ENCODE measurements at regions not wholly inside any gene's neighbourhood (a gene's known extent, or its start where the extent isn't known, plus 50 kb on each side); places are given as distances from the start of the nearest gene placed in this dataset.

DNA sequence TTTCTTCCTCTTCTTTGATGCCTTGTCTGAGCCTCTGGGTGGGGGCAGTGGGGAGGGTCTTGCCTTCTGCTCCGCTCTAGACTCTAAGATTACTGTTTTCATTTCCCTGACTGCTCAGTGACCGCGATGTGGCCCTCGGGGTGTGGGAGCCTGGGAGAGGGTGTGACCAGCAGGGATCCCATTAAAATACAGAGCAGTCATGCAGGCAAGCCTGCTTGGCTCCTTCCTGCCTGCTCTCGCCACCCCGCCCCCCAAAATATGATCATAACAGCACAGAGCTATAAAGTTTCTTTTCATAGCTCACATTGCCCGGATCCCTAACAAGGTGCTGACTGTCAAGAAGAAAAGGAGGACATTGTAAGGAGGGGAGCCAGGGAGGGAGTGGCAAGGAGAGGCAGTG is 332.9 kb downstream of the RAB28 start:
- Histone ChIP-seq H3K36me3 (ENCODE audit: insufficient read depth, low read length) (no peaks in the 10 kb centered on the region), H3K9ac (ENCODE audit: insufficient read length) (no peak overlapping the region), H3K9me3 (ENCODE audit: low read depth, low read length) (no peaks in the 10 kb centered on the region), H3K4me3 (no peak overlapping the region; the same call in 1 of the 2 replicates), H3K27ac (no peak overlapping the region)
- DNase-seq (ENCODE audit: low read depth, low spot score), result no peak
- TF ChIP-seq EZH2 (IDR thresholded peaks at IDR 0.05), result no peak
- no peak for TF ChIP-seq POLR2AphosphoS5 (IDR thresholded peaks at IDR 0.05; ENCODE audit: borderline replicate concordance, low read depth, low read length)
- no peak for TF ChIP-seq FOXP2 (optimal IDR thresholded peaks at IDR 0.05; ENCODE audit: control extremely low read depth, extremely low read length, insufficient read depth)

DNA sequence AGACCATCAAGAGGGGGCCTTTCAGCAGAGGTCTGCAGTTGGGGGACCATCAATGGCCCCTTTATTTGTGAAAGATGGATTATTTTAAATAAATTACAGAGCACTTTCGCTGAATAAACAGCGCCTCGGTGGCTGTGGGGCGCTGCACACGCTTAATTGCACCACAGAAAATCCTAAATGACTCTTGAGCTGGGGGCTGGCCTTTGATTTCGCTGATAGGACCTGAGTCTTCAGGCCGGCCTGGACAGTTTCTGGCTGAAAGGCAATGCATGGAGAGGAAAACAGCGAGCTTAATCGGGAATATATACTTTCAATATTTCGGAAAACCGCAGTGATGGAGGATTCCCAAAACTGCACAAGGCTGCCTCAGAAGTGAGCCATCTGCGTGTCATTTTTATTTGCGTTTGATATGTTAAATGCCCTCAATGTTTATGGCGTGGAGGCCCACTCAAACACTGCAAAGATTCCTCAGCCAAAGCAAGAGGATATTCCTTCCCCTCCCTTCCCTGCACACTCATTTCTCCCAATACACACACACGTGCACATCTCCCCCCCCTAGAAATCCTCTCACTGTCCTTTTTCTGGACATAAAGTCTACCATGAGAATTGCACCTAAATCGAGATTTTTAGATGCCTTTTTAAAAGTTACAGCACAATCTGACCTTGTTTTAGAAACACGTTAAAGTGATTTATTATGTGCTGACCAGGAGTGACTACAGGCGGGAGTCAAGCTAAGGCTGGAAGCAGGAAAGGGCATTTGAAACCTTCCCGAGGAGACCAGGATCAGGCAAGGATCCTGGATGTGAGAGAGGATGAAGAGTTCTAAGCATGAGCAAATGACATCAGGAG is 340.7 kb downstream of the RAB28 start:
- H3K4me3 ChIP-seq, result no peak overlapping the region
- H3K9me3 ChIP-seq (ENCODE audit: low read depth, low read length), result no peaks in the 10 kb centered on the region
- TF ChIP-seq EZH2 (IDR thresholded peaks at IDR 0.05) (no peak), FOXP2 (optimal IDR thresholded peaks at IDR 0.05; ENCODE audit: control extremely low read depth, extremely low read length, insufficient read depth) (no peak), POLR2AphosphoS5 (IDR thresholded peaks at IDR 0.05; ENCODE audit: borderline replicate concordance, low read depth, low read length) (no peak)
- no peak for DNase-seq (ENCODE audit: low read depth, low spot score)
- no peaks in the 10 kb centered on the region for H3K36me3 ChIP-seq (ENCODE audit: insufficient read depth, low read length)
- no peak overlapping the region for H3K9ac ChIP-seq (ENCODE audit: insufficient read length)
- no peak overlapping the region for H3K27ac ChIP-seq

DNA sequence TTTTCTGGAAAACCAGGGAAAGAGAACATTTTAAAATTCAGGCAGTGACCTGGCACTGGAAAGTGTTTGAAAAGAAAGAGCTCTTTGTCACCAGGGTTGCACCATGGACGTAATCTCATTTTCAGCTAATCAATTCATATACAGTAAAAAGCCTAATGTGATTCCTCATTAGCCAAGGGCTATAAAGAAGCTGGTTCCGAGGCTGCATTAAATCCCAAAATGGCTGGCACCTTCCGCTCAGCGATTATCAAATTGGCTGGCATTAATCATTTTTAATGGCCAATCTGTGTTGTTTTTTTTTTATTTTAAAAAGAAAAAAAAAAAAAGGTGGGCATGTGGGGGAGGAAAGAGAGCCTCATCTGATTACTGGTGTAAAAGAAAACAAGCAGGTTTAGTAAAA is 341.4 kb downstream of the RAB28 start:
- TF ChIP-seq EZH2 (IDR thresholded peaks at IDR 0.05), result no peak
- no peak for TF ChIP-seq POLR2AphosphoS5 (IDR thresholded peaks at IDR 0.05; ENCODE audit: borderline replicate concordance, low read depth, low read length)
- no peak for TF ChIP-seq FOXP2 (optimal IDR thresholded peaks at IDR 0.05; ENCODE audit: control extremely low read depth, extremely low read length, insufficient read depth)
- Histone ChIP-seq H3K9me3 (ENCODE audit: low read depth, low read length) (no peaks in the 10 kb centered on the region), H3K9ac (ENCODE audit: insufficient read length) (no peak overlapping the region), H3K27ac (no peak overlapping the region), H3K36me3 (ENCODE audit: insufficient read depth, low read length) (no peaks in the 10 kb centered on the region), H3K4me3 (no peak overlapping the region)
- DNase-seq (ENCODE audit: low read depth, low spot score), result no peak

GRCh38 chr4:13142191-13142590 is 341.9 kb downstream of the RAB28 start:
- no peak overlapping the region for H3K4me3 ChIP-seq
- TF ChIP-seq POLR2AphosphoS5 (IDR thresholded peaks at IDR 0.05; ENCODE audit: borderline replicate concordance, low read depth, low read length) (no peak), EZH2 (IDR thresholded peaks at IDR 0.05) (no peak), FOXP2 (optimal IDR thresholded peaks at IDR 0.05; ENCODE audit: control extremely low read depth, extremely low read length, insufficient read depth) (no peak)
- H3K36me3 ChIP-seq (ENCODE audit: insufficient read depth, low read length), result no peaks in the 10 kb centered on the region
- H3K9me3 ChIP-seq (ENCODE audit: low read depth, low read length), result no peaks in the 10 kb centered on the region
- no peak for DNase-seq (ENCODE audit: low read depth, low spot score)
- no peak overlapping the region for H3K27ac ChIP-seq
- no peak overlapping the region for H3K9ac ChIP-seq (ENCODE audit: insufficient read length)

- TF ChIP-seq EZH2 (IDR thresholded peaks at IDR 0.05) (no peak), POLR2AphosphoS5 (IDR thresholded peaks at IDR 0.05; ENCODE audit: borderline replicate concordance, low read depth, low read length) (no peak), FOXP2 (optimal IDR thresholded peaks at IDR 0.05; ENCODE audit: control extremely low read depth, extremely low read length, insufficient read depth) (no peak)
- Histone ChIP-seq H3K9ac (ENCODE audit: insufficient read length) (no peak overlapping the region), H3K36me3 (ENCODE audit: insufficient read depth, low read length) (no peaks in the 10 kb centered on the region), H3K27ac (no peak overlapping the region), H3K9me3 (ENCODE audit: low read depth, low read length) (no peaks in the 10 kb centered on the region), H3K4me3 (no peak overlapping the region)
- no peak for DNase-seq (ENCODE audit: low read depth, low spot score)
Measured at GRCh38 chr4:13137390-13137789, 346.8 kb downstream of the RAB28 start.

- no peaks in the 10 kb centered on the region for H3K9me3 ChIP-seq (ENCODE audit: low read depth, low read length)
- H3K27ac ChIP-seq, result no peak overlapping the region
- H3K36me3 ChIP-seq (ENCODE audit: insufficient read depth, low read length), result no peaks in the 10 kb centered on the region
- no peak overlapping the region for H3K9ac ChIP-seq (ENCODE audit: insufficient read length)
- H3K4me3 ChIP-seq, result no peak overlapping the region
- TF ChIP-seq EZH2 (IDR thresholded peaks at IDR 0.05) (no peak), POLR2AphosphoS5 (IDR thresholded peaks at IDR 0.05; ENCODE audit: borderline replicate concordance, low read depth, low read length) (no peak), FOXP2 (optimal IDR thresholded peaks at IDR 0.05; ENCODE audit: control extremely low read depth, extremely low read length, insufficient read depth) (no peak)
- no peak for DNase-seq (ENCODE audit: low read depth, low spot score)
Measured at GRCh38 chr4:13133700-13134099, 350.4 kb downstream of the RAB28 start.

GRCh38 chr4:13130848-13131247 is 353.3 kb downstream of the RAB28 start:
- Histone ChIP-seq H3K4me3 (no peak overlapping the region), H3K9me3 (ENCODE audit: low read depth, low read length) (no peaks in the 10 kb centered on the region), H3K27ac (no peak overlapping the region), H3K36me3 (ENCODE audit: insufficient read depth, low read length) (no peaks in the 10 kb centered on the region), H3K9ac (ENCODE audit: insufficient read length) (no peak overlapping the region)
- TF ChIP-seq EZH2 (IDR thresholded peaks at IDR 0.05) (no peak), FOXP2 (optimal IDR thresholded peaks at IDR 0.05; ENCODE audit: control extremely low read depth, extremely low read length, insufficient read depth) (no peak), POLR2AphosphoS5 (IDR thresholded peaks at IDR 0.05; ENCODE audit: borderline replicate concordance, low read depth, low read length) (no peak)
- DNase-seq (ENCODE audit: low read depth, low spot score), result no peak

DNA sequence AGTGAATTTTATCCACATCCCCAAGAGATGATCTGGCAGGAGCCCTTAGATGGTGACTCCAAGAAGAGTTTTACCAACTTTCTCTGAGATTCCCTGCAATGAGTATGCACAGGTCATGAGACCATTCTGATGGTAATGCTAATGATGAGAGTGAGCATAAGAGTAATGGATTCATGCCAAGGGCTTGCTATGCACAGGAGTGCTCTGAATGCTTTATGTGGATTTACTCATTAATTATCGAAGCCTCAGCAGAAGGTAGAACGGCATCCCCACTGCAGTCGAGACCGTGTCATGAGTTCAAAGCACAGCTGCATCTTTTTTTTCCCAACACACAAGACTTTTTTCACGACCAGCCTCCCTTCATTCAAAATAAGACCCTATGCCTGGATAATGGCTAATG is 355.0 kb downstream of the RAB28 start:
- no peaks in the 10 kb centered on the region for H3K36me3 ChIP-seq (ENCODE audit: insufficient read depth, low read length)
- H3K4me3 ChIP-seq, result no peak overlapping the region
- TF ChIP-seq POLR2AphosphoS5 (IDR thresholded peaks at IDR 0.05; ENCODE audit: borderline replicate concordance, low read depth, low read length) (no peak), FOXP2 (optimal IDR thresholded peaks at IDR 0.05; ENCODE audit: control extremely low read depth, extremely low read length, insufficient read depth) (no peak), EZH2 (IDR thresholded peaks at IDR 0.05) (no peak)
- no peak for DNase-seq (ENCODE audit: low read depth, low spot score)
- H3K9ac ChIP-seq (ENCODE audit: insufficient read length), result no peak overlapping the region
- H3K9me3 ChIP-seq (ENCODE audit: low read depth, low read length), result no peaks in the 10 kb centered on the region
- H3K27ac ChIP-seq, result no peak overlapping the region
